HG03469 (cell line): ENCODE measurements at regions not wholly inside any gene's neighbourhood (a gene's known extent, or its start where the extent isn't known, plus 50 kb on each side); places are given as distances from the start of the nearest gene placed in this dataset.

Source experiments
- ATAC-seq: cut with Tn5 transposase; IDR thresholded peaks from one replicate; pipeline ENCODE4 v1.9.1; 2021; ENCODE audit warnings: mild to moderate bottlenecking, moderate library complexity, moderate number of reproducible peaks; ENCODE audit not compliant: unreplicated experiment

DNA sequence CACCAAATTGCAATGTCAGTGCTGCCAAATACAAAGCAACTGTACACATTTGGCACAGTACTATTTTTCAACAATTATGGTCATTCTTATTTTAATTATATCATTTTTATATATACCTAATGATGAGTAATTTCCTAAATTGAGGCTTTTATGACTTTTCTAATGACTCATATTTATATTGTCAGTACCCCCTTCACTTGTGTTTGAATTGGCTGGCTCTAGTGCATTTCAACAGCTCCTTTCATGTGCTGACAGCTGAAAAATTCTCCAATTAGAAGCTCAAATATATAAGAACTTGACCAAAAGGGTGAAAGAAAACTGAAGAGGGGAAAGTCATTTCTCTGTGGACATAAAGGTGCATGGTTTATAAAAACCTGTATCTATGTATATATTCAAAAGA is 263.3 kb downstream of the SLITRK1 start:
- no peak for ATAC-seq

DNA sequence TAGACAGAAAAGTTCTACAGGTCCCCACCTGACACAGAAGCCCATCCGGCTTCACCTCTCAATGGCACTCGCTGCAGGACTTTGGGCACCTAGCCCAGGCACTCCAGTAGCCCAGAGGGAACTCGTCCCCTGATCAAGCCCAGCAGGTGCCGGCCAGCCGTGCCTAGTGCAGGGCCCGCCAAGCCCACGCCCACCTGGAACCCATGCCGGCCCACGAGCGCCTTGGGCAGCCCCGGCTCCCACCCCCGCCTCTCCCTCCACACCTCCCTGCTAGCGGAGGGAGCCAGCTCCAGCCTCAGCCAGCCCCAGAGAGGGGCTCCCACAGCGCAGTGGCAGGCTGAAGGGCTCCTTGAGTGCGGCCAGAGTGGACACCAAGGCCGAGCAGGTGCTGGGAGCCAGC is 268.8 kb downstream of the SLITRK1 start:
- no peak for ATAC-seq

DNA sequence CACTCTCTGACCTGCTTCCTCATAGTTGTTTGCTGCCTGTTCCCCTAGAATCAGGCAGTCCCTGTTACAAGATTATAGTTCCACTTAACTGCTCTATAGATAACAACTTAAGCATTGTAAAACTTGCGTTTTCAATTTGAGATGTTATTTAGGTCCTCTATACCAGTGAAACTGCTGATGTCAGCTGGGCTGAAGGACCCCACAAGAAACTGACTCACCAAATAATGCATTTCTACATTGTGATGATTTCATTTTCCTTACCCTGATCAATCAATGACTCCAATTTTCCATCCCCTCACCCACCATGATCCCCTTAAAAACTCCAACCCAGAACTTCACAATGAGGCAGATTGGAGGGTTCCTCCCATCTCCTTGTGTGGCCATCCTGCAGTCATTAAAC is 280.7 kb downstream of the SLITRK1 start:
- no peak for ATAC-seq

GRCh38 chr13:83592095-83592494 is 290.2 kb downstream of the SLITRK1 start:
- ATAC-seq, result no peak

DNA sequence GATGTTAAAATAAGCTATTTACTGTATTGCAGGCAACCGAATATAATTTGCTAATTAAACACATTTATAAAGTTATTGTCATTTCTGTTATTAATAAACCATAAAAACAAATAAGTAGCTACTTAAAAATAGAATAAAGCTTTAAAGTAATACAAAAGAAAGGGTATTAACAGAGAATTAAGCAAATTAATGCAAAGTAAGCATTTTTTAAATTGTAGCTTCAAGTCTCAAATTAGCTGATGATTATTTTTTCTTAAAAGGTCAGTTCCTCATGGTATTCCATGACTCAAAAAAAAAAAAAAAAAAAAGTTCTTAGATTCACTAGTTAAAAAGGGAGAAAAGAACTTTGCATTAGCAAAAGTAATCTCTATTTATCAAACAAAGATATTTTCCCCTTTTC is 292.5 kb downstream of the SLITRK1 start:
- no peak for ATAC-seq

DNA sequence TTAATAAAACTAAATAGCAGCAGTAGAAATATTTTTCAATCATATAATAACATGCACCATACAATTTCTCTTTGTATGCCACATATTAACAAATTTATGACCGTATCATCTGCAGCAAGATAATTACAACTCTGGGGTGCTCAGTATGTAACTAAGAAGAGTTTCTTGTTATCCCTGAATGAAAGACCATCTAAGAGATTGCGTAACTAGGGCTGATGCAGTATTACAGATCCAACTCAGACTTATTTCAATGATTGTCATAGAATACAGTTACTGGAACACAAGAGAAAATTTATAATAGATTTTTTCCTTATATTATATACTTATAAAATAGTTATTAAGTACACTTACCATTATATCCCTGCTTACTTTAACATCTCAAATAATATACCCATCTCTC is 305.1 kb downstream of the SLITRK1 start:
- ATAC-seq, result no peak

GRCh38 chr13:83568019-83568418 is 314.3 kb downstream of the SLITRK1 start:
- ATAC-seq, result no peak

- ATAC-seq, result no peak
Observed at GRCh38 chr13:83563499-83563898, 318.8 kb downstream of the SLITRK1 start.

GRCh38 chr13:83557845-83558244 is 324.4 kb downstream of the SLITRK1 start:
- no peak for ATAC-seq

GRCh38 chr13:83549671-83550070 is 332.6 kb downstream of the SLITRK1 start:
- no peak for ATAC-seq

GRCh38 chr13:83547043-83547442 is 335.2 kb downstream of the SLITRK1 start:
- ATAC-seq, result no peak

- ATAC-seq, result no peak
Observed at GRCh38 chr13:83546476-83546875, 335.8 kb downstream of the SLITRK1 start.

GRCh38 chr13:83538636-83539035 is 343.6 kb downstream of the SLITRK1 start:
- ATAC-seq, result no peak

GRCh38 chr13:83536941-83537340 is 345.3 kb downstream of the SLITRK1 start:
- ATAC-seq, result no peak

DNA sequence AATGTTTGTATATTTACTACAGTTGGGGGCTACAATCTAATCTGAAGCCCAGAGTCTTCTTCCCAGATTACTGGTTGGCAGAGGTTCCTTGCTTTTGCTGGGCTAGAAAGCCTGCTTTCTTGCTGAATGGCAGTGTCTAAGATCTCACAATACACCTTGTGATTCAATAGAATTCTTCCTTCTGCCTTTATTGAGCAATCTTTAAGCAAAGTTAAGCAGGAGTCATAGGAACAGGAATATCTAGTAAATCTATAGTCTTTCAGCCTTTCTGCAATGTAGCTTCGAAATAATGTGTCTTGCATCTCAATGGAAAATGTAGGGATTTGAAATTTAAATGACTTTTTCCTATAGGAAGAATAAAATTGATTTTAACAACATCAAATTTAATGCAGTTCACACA is 346.1 kb downstream of the SLITRK1 start:
- no peak for ATAC-seq

GRCh38 chr13:83532809-83533208 is 349.5 kb downstream of the SLITRK1 start:
- no peak for ATAC-seq

DNA sequence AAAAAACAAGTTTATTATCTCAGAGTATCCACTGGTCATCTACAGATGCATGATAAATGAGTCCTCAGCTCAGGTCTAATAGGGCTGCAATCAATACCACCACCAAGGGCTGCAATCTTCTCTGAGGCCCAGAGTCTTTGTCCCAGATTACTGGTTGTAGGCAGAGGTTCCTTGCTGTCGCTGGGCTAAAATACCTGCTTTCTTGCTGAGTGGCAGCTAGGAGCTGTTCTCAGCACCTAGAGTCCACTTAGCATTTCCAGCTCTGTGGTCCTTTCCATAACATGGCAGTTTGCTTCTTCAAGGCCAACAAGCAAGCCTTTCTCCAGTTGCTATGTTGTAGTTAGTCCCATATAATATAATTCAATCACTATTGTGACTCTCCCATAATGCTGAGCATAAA is 351.3 kb downstream of the SLITRK1 start:
- no peak for ATAC-seq

DNA sequence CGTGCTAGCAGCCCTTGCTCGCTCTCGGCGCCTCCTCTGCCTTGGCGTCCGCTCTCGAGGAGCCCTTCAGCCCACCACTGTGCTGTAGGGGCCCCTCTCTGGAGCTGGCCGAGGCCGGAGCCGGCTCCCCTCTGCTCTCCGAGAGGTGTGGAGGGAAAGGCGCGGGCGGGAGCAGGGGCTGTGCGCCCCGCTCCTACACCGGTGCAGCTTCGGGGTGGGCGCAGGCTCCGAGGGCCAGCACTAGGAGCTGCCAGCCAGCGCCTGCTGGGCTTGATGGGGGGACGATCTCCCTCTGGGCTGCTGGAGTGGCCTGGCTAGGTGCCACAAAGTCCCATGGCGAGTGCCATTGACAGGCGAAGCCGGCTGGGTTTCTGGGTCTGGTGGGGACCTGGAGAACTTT is 365.5 kb downstream of the SLITRK1 start:
- ATAC-seq, result no peak

GRCh38 chr13:83515268-83516015 is 366.8 kb downstream of the SLITRK1 start:
- ATAC-seq, result no peak

DNA sequence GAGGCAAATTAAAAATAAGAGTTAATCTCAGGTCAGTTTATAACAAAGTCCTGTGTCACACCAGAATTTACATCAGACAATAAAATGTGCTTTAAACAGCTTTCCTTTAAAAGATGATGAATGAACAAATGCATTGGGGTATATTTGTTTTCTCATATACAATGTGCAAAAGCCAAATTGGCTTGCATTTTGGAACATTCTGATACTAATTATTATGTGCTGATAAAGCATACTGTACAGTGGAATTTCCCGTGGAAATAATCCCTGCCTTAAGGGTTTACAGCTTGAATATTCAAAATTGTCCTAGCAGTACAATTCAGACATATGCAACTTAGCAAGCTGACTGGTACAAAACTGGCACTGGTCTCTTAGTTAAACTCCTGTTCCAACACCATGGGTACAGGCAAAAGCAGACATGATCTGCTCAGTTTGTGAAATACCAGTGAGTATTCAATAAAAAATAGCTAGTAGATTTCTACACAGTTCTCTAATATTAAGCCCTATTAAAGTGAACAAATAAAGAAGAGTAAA is 373.4 kb downstream of the SLITRK1 start:
- no peak for ATAC-seq

DNA sequence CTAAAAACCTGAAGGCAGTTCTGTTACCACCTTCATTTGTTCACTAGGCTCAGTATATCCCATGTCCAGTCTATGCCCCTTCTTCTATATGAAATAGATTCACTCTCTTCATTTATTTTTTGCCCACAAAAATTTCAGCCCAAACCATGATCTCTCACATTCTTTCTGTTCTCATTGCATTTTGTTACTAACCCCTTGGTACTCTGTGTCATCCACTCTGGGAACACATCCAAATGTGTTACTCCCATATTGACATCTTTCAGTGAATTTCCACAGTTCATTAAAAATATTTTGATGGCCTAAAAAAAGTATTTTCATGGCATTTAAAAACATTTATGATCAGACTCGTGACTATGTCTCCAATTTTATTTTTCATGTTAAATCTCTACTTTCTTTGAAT is 378.9 kb downstream of the SLITRK1 start:
- no peak for ATAC-seq

DNA sequence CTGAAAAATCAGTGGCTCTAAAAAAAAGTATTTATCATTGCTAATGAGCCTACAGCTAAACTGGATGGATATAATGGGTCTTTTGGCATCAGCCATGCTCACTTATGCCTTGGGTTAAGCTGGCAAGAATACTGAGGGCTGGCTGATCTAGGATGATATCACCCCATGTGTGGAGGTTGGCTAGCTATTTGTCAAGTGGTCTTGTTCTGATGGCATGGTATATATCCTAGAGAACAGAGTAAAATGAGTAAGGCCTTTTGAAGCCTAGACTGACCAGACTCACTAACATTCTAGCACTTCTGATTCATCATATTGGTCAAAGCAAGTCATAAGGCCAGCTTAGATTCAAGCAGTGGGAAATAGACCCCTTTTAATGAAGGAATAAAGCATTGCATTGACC is 383.0 kb downstream of the SLITRK1 start:
- no peak for ATAC-seq
